ENCODE measurements at regions not wholly inside any gene's neighbourhood (a gene's known extent, or its start where the extent isn't known, plus 50 kb on each side); places are given as distances from the start of the nearest gene placed in this dataset.

GRCh38 chrX:39626749-39627148 lies 471.0 kb downstream of the BCOR start:
- no peak for DNase-seq (ENCODE audit: low read depth, low spot score)

- no peak for DNase-seq (ENCODE audit: low read depth, low spot score)
These were observed 470.5 kb downstream of the BCOR start for GRCh38 chrX:39627257-39627656.

GRCh38 chrX:39629001-39629400 lies 468.8 kb downstream of the BCOR start:
- DNase-seq (ENCODE audit: low read depth, low spot score): no peak

- no peak for DNase-seq (ENCODE audit: low read depth, low spot score)
These were observed 467.4 kb downstream of the BCOR start for GRCh38 chrX:39630344-39630743.

- DNase-seq (ENCODE audit: low read depth, low spot score): no peak
These were observed 466.2 kb downstream of the BCOR start for GRCh38 chrX:39631276-39632229.

GRCh38 chrX:39633293-39633692 lies 464.5 kb downstream of the BCOR start:
- DNase-seq (ENCODE audit: low read depth, low spot score): peak; percentile 57

- no peak for DNase-seq (ENCODE audit: low read depth, low spot score)
These were observed 461.3 kb downstream of the BCOR start for GRCh38 chrX:39636481-39636880.

- DNase-seq (ENCODE audit: low read depth, low spot score): no peak
These were observed 459.2 kb downstream of the BCOR start for GRCh38 chrX:39638526-39638925.

- no peak for DNase-seq (ENCODE audit: low read depth, low spot score)
These were observed 457.9 kb downstream of the BCOR start for GRCh38 chrX:39639871-39640270.

- no peak for DNase-seq (ENCODE audit: low read depth, low spot score)
These were observed 456.9 kb downstream of the BCOR start for GRCh38 chrX:39640866-39641265.

- DNase-seq (ENCODE audit: low read depth, low spot score): no peak
These were observed 455.7 kb downstream of the BCOR start for GRCh38 chrX:39642071-39642470.

GRCh38 chrX:39643550-39643949 lies 454.2 kb downstream of the BCOR start:
- DNase-seq (ENCODE audit: low read depth, low spot score): no peak

GRCh38 chrX:39645178-39645895 lies 452.4 kb downstream of the BCOR start:
- peak; percentile 84 for DNase-seq (ENCODE audit: low read depth, low spot score)

- no peak for DNase-seq (ENCODE audit: low read depth, low spot score)
These were observed 449.1 kb downstream of the BCOR start for GRCh38 chrX:39648548-39649254.

- no peak for DNase-seq (ENCODE audit: low read depth, low spot score)
These were observed 446.9 kb downstream of the BCOR start for GRCh38 chrX:39650768-39651347.

GRCh38 chrX:39652336-39652735 lies 445.4 kb downstream of the BCOR start:
- DNase-seq (ENCODE audit: low read depth, low spot score): no peak

GRCh38 chrX:39653691-39654090 lies 444.1 kb downstream of the BCOR start:
- DNase-seq (ENCODE audit: low read depth, low spot score): peak; percentile 79

GRCh38 chrX:39654183-39654925 lies 443.4 kb downstream of the BCOR start:
- DNase-seq (ENCODE audit: low read depth, low spot score): no peak

GRCh38 chrX:39654952-39655351 lies 442.8 kb downstream of the BCOR start:
- no peak for DNase-seq (ENCODE audit: low read depth, low spot score)

GRCh38 chrX:39661116-39661907 lies 436.4 kb downstream of the BCOR start:
- no peak for DNase-seq (ENCODE audit: low read depth, low spot score)
